Spleen (tissue), 7 donors: ENCODE measurements at regions not wholly inside any gene's neighbourhood (a gene's known extent, or its start where the extent isn't known, plus 50 kb on each side); places are given as distances from the start of the nearest gene placed in this dataset.

ENCODE experiments used
- CTCF ChIP-seq, 11 experiments: fragments of 200-600 bp in 7 of 11; fragments of 450-650 bp in 4 of 11; sonication (generic) in 4 of 11; IDR thresholded peaks in 8 of 11; conservative IDR thresholded peaks in 3 of 11; 1 replicate in 7 of 11; 2 replicates in 4 of 11; pipeline versions ENCODE4 v1.4.0 to v1.8.0; 2016 to 2021; ENCODE audit warnings: antibody characterized with exemption in 11 of 11, inconsistent platforms in 4 of 11, mild to moderate bottlenecking in 1 of 11
- POLR2A ChIP-seq, 3 donors: fragments of 450-650 bp; IDR thresholded peaks; one replicate each; pipeline ENCODE4 v1.5.1; 2017; ENCODE audit warnings: antibody characterized with exemption in 3 of 3, mild to moderate bottlenecking in 1 of 3
- POLR2AphosphoS5 ChIP-seq, 3 donors: sonication (generic); formaldehyde crosslinking; IDR thresholded peaks; one replicate each; pipeline ENCODE4 v1.5.1; 2017; ENCODE audit warnings: antibody characterized with exemption in 3 of 3
- donor health status: DM: no; HTN: no; CAD: no; lungs with moderate emphysema.
- donor health status: DM: no; HTN: no; CAD: no.
- donor health status: DM: no; HTN: no; CAD: no.

- TF ChIP-seq CTCF (IDR thresholded peaks at IDR 0.05 in 8 of 11, conservative IDR thresholded peaks at IDR 0.05 in 3 of 11): no peak
- TF ChIP-seq POLR2A (IDR thresholded peaks at IDR 0.05): no peak
- no peak for TF ChIP-seq POLR2AphosphoS5 (IDR thresholded peaks at IDR 0.05)
These were observed 1745.3 kb downstream of the MRPL39 start for GRCh38 chr21:23861911-23862504.
